HG02884 (cell line): ENCODE measurements at regions not wholly inside any gene's neighbourhood (a gene's known extent, or its start where the extent isn't known, plus 50 kb on each side); places are given as distances from the start of the nearest gene placed in this dataset.

Experiments
- ATAC-seq: cut with Tn5 transposase; IDR thresholded peaks from one replicate; pipeline ENCODE4 v1.9.1; 2021; ENCODE audit warnings: mild to moderate bottlenecking, moderate library complexity; ENCODE audit not compliant: unreplicated experiment

- no peak for ATAC-seq
Measured at GRCh38 chr2:105468582-105469042, 69.8 kb upstream of the FHL2 start.

GRCh38 chr2:105464325-105464724 lies 65.5 kb upstream of the FHL2 start:
- no peak for ATAC-seq

DNA sequence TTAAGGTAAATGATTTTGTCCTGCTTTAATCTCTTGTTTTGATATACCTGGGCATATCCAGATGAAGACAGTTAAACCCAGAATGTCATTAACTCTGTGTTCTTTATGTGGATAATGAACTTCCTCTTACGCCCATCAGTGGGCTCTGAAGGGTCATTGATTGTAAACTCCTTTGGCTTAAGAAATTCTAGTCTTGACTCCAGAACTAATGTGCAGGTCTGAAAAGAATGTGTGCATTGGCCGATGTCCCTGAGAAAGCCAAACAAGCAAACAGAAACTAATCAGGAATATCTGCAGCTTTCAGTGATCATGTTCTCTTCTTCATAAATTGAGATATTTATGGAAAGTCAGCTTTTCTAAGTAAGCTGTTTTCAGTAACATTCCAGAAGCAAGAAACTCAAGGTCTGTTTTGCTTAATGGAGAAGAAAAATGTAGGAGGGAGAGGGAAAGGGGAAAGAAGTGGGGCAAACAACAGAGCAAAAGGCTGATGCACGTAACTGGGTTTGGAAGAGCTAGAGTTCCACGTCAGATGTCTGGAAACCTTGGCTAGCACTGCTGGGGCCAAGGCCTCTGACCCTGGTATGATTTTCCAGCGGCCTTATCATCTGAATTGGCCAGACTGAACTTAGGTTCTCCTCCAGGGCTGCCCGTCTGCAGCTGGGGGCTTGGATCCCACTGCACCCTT lies 61.3 kb upstream of the FHL2 start:
- no peak for ATAC-seq

DNA sequence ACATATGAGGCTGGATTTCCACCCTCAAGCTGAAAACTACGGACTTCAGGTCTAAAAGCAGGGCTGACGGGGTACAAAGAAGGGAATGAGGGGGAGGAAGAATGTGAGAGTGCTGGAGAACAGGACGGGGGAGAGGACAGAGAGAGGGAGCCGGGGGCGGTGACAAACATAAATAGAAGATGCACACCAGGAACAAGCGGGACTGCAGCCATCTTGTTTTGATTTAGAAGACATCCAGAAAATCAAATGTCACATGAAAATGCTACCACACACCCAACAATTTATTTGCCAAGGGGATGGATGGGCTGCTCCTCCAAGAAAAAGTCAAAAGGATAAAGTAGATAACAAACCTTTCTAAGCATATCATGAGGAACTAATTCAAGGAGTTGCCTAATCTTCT lies 59.2 kb upstream of the FHL2 start:
- no peak for ATAC-seq

DNA sequence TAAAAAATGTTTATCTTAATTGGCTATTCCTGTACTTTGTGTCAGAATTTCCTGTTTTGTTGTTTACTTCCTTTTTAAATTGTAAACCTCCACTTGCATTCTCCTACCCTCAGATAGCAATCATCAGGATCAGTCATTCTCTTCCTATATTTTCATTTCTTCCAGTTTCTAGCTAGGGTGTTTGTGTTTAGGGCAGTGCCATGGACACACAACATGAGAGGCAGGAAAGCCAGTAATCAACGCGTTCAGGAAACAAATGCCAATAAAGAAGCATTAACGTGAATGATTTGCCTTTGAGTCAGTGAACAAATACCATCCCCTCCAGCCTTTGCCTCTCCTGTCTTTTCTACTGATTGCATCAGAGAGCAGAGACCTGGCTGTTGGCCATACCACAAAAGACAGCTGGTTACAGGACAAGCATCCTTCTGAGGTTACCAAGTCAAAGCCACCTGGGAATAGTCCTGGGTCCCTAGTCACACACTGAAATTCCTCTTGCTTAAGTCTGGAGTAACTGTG lies 56.7 kb upstream of the FHL2 start:
- ATAC-seq: no peak

DNA sequence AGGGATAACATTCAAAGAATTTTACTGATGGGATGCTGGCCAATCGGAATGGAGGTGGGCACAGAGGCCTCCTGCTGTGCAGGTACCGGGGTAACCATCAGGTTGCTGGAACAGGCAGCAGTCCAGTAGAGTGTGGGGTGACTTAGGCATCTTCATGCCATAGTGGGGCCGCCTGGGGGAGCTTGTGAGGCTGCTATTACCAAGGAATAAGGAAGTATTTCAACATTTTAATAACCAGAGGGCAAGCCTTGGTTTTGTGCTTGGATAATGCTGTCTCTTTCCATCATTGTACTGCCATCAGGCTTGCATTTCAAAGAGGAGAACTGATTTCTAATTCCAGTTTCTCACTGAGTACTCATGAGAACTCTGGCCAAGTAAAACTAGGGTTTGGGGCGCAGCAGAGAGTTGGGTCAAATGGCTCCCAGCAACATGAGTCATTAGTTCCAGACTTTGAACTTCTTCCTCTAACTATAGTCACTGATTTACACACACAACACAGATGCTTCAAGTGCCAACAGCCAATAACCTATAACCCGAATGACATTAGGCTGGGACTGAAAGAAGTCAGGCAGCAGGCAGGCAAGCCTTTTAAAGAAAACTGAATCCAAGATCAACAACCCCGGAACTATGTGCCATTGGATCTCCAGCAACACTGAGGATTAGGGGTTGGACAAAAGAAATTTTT lies 56.1 kb upstream of the FHL2 start:
- no peak for ATAC-seq

DNA sequence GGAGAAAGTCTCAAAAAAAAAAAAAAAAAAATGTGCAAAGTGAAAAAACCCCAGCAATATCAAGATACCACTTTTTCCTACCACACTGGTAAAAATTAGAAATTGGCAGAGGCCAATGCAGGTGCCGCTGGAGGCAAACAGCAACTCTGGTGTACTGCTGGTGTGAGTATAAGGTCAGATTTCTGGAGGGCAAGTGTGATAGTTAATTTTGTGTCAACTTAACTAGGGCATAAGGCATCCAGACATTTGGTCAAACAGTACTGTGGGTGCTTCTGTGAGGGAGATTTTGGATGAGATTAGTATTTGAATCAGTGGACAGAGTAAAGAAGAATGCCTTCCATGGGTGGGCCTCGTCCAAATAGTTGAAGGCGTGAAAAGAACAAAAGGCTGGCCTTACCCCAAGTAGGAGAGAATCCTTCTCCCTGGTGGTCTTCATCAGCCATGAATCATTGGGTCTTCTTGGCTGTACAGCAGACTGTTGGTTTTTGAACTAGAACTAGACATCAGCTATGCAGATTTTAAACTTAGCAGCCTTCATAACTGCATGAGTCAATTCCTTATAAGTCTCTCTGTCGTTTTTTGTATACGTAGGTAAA lies 52.8 kb upstream of the FHL2 start:
- ATAC-seq: no peak

DNA sequence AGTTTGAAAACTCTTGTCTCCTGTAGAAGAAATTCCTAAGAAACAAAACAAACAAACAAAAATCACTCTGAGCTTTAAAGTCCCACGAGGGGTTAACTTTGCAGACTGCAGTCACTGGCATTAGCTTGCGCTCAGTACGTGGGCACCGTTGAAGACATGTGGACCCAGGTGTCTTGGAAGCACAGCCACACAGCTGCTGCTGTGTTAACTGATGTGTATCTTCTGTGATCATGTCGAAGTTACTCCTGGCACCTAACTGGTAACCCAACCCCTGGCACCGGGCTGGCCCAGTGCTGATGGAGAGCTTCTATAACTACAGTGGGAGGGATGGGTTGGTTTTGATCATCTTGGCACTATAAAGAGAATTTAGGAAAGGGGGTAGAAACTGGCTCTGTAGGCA lies 51.6 kb upstream of the FHL2 start:
- ATAC-seq: no peak

- ATAC-seq: no peak
Measured at GRCh38 chr2:105449076-105449475, 50.2 kb upstream of the FHL2 start.
